ENCODE measurements at regions not wholly inside any gene's neighbourhood (a gene's known extent, or its start where the extent isn't known, plus 50 kb on each side); places are given as distances from the start of the nearest gene placed in this dataset.
"Not testable (repeated sequence)": the region's sequence is repeated elsewhere in the genome, so short reads cannot be mapped to it uniquely, and the experiment has no call there.

DNA sequence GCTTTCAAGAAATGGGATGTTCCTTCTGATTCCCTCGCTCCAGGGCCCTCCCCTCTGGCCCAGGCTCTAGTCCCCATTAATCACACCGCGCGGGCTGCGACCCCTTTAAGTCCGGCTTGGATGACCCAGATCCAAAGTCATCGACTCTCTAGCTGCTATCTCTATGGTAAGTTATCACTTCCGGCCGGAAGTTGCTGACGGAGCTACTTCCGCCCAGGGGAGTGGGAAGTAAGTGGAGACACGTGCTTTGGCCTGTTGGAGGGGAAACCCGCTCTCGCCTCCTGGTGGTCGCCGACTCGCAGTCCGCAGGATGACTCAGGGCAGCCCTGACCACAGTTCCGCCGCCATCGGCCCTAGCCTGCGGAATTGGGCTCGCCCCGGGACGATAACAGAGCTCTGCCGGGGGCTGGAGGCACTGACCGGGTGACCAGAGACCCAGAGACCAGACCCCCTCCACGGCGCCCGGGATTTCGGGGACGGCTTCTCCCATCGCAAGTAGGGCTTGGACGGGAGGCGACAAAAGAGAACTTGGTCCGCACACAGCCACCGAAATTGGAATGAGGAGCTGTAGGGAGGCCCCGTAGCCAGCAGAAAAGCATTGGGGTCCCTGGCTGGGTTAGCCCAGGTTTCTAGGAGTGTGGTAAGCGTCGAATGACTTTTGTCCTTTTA lies 52.2 kb upstream of the SEC14L1 start:
- no peaks in the 10 kb centered on the region for H3K27me3 ChIP-seq (ENCODE audit: insufficient read depth, low read length, poor library complexity)
- no peaks in the 10 kb centered on the region for H3K9me3 ChIP-seq (ENCODE audit: insufficient read depth, low read length, severe bottlenecking)
- H4K20me1 ChIP-seq (ENCODE audit: insufficient read depth, low read length): peaks cover 9% of the 10 kb centered on the region; the same call in 1 of the 2 replicates
- H3K9ac ChIP-seq (ENCODE audit: low read depth, low read length): peak overlapping the region; percentile 89
- H3K27ac ChIP-seq (ENCODE audit: low read length): peak overlapping the region; percentile 84
- TF ChIP-seq EZH2 (IDR thresholded peaks at IDR 0.05; ENCODE audit: borderline replicate concordance, low read depth, low read length, severe bottlenecking): no peak
- TF ChIP-seq, protein P1, sequence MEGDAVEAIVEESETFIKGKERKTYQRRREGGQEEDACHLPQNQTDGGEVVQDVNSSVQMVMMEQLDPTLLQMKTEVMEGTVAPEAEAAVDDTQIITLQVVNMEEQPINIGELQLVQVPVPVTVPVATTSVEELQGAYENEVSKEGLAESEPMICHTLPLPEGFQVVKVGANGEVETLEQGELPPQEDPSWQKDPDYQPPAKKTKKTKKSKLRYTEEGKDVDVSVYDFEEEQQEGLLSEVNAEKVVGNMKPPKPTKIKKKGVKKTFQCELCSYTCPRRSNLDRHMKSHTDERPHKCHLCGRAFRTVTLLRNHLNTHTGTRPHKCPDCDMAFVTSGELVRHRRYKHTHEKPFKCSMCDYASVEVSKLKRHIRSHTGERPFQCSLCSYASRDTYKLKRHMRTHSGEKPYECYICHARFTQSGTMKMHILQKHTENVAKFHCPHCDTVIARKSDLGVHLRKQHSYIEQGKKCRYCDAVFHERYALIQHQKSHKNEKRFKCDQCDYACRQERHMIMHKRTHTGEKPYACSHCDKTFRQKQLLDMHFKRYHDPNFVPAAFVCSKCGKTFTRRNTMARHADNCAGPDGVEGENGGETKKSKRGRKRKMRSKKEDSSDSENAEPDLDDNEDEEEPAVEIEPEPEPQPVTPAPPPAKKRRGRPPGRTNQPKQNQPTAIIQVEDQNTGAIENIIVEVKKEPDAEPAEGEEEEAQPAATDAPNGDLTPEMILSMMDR (IDR thresholded peaks at IDR 0.05; ENCODE audit: borderline replicate concordance, extremely low read depth, low read length, poor library complexity, severe bottlenecking): peak; percentile 85
- ATAC-seq (ENCODE audit: insufficient read depth, low read depth): peak; percentile 90
- peak overlapping the region; percentile 76 for H2AFZ ChIP-seq (ENCODE audit: low read depth, low read length)
- peaks cover 65% of the 10 kb centered on the region for H3K4me1 ChIP-seq (ENCODE audit: insufficient read depth, low read length)
- peak overlapping the region; percentile 86 for H3K4me2 ChIP-seq (ENCODE audit: insufficient read depth, low read length)
- H3K4me3 ChIP-seq (ENCODE audit: low read depth in 1 of 2, low read length in 2 of 2): peak overlapping the region; percentile 71 to 79; a peak in 3 of 4 replicates
- peak; percentile 92 for DNase-seq
- peaks cover 48% of the 10 kb centered on the region for H3K79me2 ChIP-seq (ENCODE audit: insufficient read depth, low read length)
- peaks cover 45% of the 10 kb centered on the region for H3K36me3 ChIP-seq (ENCODE audit: insufficient read depth, low read length)

DNA sequence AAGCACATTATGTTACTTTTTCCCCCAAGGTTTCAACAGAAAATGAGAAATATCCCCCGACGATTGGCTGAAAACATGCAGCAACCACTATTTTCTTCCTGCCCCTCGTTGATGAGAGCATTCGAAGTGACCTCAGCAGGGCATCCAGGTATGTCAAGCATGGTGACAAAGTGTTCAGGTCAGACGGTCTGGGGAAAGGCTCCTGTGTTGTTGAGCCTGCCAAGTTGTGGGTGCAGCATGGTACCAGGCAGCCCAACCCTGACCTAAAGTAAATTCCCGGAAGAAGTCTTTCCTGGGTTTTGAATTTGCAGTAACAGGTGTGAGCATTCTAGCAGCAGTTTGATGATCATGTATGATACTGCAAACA lies 51.7 kb upstream of the SEC14L1 start:
- H3K36me3 ChIP-seq (ENCODE audit: insufficient read depth, low read length): peaks cover 50% of the 10 kb centered on the region
- peaks cover 9% of the 10 kb centered on the region; the same call in 1 of the 2 replicates for H4K20me1 ChIP-seq (ENCODE audit: insufficient read depth, low read length)
- H3K4me1 ChIP-seq (ENCODE audit: insufficient read depth, low read length): peaks cover 60% of the 10 kb centered on the region
- peak overlapping the region; percentile 84 for H3K27ac ChIP-seq (ENCODE audit: low read length)
- H3K27me3 ChIP-seq (ENCODE audit: insufficient read depth, low read length, poor library complexity): no peaks in the 10 kb centered on the region
- H3K79me2 ChIP-seq (ENCODE audit: insufficient read depth, low read length): peaks cover 49% of the 10 kb centered on the region
- peak overlapping the region; percentile 89 for H3K9ac ChIP-seq (ENCODE audit: low read depth, low read length)
- ATAC-seq (ENCODE audit: insufficient read depth, low read depth): no peak
- H3K9me3 ChIP-seq (ENCODE audit: insufficient read depth, low read length, severe bottlenecking): no peaks in the 10 kb centered on the region
- H3K4me2 ChIP-seq (ENCODE audit: insufficient read depth, low read length): peak overlapping the region; percentile 86
- no peak for TF ChIP-seq EZH2 (IDR thresholded peaks at IDR 0.05; ENCODE audit: borderline replicate concordance, low read depth, low read length, severe bottlenecking)
- peak overlapping the region; percentile 76 for H2AFZ ChIP-seq (ENCODE audit: low read depth, low read length)
- no peak for DNase-seq
- peak overlapping the region; percentile 71 to 79; a peak in 3 of 4 replicates for H3K4me3 ChIP-seq (ENCODE audit: low read depth in 1 of 2, low read length in 2 of 2)

- H4K20me1 ChIP-seq (ENCODE audit: insufficient read depth, low read length): peaks cover 11% of the 10 kb centered on the region; the same call in 1 of the 2 replicates
- H3K4me1 ChIP-seq (ENCODE audit: insufficient read depth, low read length): peaks cover 52% of the 10 kb centered on the region
- peak overlapping the region; percentile 89 for H3K9ac ChIP-seq (ENCODE audit: low read depth, low read length)
- not testable (repeated sequence) for ATAC-seq (ENCODE audit: insufficient read depth, low read depth); H3K9me3 ChIP-seq (ENCODE audit: insufficient read depth, low read length, severe bottlenecking); H2AFZ ChIP-seq (ENCODE audit: low read depth, low read length); DNase-seq; H3K27me3 ChIP-seq (ENCODE audit: insufficient read depth, low read length, poor library complexity)
- peak overlapping the region; percentile 17; the same call in 1 of the 2 replicates for H3K27ac ChIP-seq (ENCODE audit: low read length)
- peak overlapping the region in 1 of 2 experiments; percentile 79; a peak in 3 of 4 replicates for H3K4me3 ChIP-seq (ENCODE audit: low read depth in 1 of 2, low read length in 2 of 2)
- peak overlapping the region; percentile 86 for H3K4me2 ChIP-seq (ENCODE audit: insufficient read depth, low read length)
- H3K36me3 ChIP-seq (ENCODE audit: insufficient read depth, low read length): peaks cover 58% of the 10 kb centered on the region
- peaks cover 49% of the 10 kb centered on the region for H3K79me2 ChIP-seq (ENCODE audit: insufficient read depth, low read length)
Observed at GRCh38 chr17:77089949-77090348, 50.8 kb upstream of the SEC14L1 start.

DNA sequence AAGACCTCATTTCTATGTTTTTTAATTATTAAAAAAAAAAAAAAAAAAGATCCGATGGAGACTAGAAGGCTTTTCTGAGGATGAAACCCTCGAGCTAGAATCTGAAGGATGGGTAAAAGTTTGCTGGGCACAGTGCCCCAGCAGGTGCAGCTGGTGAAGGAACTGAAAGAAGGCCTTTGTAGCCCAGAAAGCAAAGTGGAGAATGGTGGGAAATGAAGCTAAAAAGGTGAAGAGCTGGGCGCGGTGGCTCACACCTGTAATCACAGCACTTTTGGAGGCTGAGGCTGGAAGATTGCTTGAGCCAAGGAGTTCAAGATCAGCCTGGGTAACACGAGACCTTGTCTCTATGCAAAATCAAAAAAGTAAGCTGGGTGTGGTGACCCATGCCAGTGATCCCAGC lies 50.3 kb upstream of the SEC14L1 start:
- ATAC-seq (ENCODE audit: insufficient read depth, low read depth) (no peak), DNase-seq (no peak)
- Histone ChIP-seq H2AFZ (ENCODE audit: low read depth, low read length) (no peak overlapping the region), H3K4me3 (ENCODE audit: low read depth in 1 of 2, low read length in 2 of 2) (peak overlapping the region in 1 of 2 experiments; percentile 14; a peak in 1 of 4 replicates), H3K27ac (ENCODE audit: low read length) (no peak overlapping the region), H3K27me3 (ENCODE audit: insufficient read depth, low read length, poor library complexity) (no peaks in the 10 kb centered on the region), H3K4me1 (ENCODE audit: insufficient read depth, low read length) (peaks cover 51% of the 10 kb centered on the region), H3K9me3 (ENCODE audit: insufficient read depth, low read length, severe bottlenecking) (no peaks in the 10 kb centered on the region), H3K79me2 (ENCODE audit: insufficient read depth, low read length) (peaks cover 49% of the 10 kb centered on the region), H4K20me1 (ENCODE audit: insufficient read depth, low read length) (peaks cover 16% of the 10 kb centered on the region), H3K36me3 (ENCODE audit: insufficient read depth, low read length) (peaks cover 64% of the 10 kb centered on the region), H3K4me2 (ENCODE audit: insufficient read depth, low read length) (peak overlapping the region; percentile 86; the same call in 1 of the 2 replicates), H3K9ac (ENCODE audit: low read depth, low read length) (peak overlapping the region; percentile 10; the same call in 1 of the 2 replicates)
- TF ChIP-seq, protein P1 (IDR thresholded peaks at IDR 0.05; ENCODE audit: borderline replicate concordance, extremely low read depth, low read length, poor library complexity, severe bottlenecking): no peak
- TF ChIP-seq EZH2 (IDR thresholded peaks at IDR 0.05; ENCODE audit: borderline replicate concordance, low read depth, low read length, severe bottlenecking): no peak
